ENCODE measurements at regions not wholly inside any gene's neighbourhood (a gene's known extent, or its start where the extent isn't known, plus 50 kb on each side); places are given as distances from the start of the nearest gene placed in this dataset.

DNA sequence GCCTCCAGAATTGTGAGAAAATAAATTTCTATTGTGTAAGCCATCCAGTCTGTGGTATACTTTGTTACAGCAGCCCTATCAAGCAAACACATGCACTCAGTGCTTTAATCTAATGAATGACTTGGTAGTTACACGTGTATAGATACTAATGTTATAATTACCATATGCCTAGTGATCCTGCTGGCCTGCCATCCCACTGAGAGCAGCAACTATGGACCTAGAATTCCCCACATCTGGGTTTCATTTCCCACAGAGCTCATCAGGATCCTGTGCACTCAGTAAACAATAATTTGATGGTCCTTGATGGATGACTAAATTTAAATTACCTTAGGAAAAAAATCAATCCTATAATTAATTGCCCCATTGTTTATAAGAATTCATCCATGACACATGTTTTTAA, 86.5 kb upstream of the RGS1 start:
- TF ChIP-seq POLR2A (IDR thresholded peaks at IDR 0.05) (no peak), EP300 (IDR thresholded peaks at IDR 0.05) (no peak), POLR2AphosphoS5 (IDR thresholded peaks at IDR 0.05) (no peak)
- TF ChIP-seq, protein P1, sequence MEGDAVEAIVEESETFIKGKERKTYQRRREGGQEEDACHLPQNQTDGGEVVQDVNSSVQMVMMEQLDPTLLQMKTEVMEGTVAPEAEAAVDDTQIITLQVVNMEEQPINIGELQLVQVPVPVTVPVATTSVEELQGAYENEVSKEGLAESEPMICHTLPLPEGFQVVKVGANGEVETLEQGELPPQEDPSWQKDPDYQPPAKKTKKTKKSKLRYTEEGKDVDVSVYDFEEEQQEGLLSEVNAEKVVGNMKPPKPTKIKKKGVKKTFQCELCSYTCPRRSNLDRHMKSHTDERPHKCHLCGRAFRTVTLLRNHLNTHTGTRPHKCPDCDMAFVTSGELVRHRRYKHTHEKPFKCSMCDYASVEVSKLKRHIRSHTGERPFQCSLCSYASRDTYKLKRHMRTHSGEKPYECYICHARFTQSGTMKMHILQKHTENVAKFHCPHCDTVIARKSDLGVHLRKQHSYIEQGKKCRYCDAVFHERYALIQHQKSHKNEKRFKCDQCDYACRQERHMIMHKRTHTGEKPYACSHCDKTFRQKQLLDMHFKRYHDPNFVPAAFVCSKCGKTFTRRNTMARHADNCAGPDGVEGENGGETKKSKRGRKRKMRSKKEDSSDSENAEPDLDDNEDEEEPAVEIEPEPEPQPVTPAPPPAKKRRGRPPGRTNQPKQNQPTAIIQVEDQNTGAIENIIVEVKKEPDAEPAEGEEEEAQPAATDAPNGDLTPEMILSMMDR (IDR thresholded peaks at IDR 0.05) = no peak
- H3K36me3 ChIP-seq = no peaks in the 10 kb centered on the region
- peaks cover 7 to 58% (median 17%) of the 10 kb centered on the region in 3 donors for H3K4me1 ChIP-seq
- peak overlapping the region; percentile 17 to 24 for H3K4me3 ChIP-seq
- no peak for ATAC-seq
- H3K27me3 ChIP-seq = no peaks in the 10 kb centered on the region
- H3K9me3 ChIP-seq = no peaks in the 10 kb centered on the region
- WGBS, 2 donors (ENCODE audit: low coverage in 1 of 2) = 0% methylated on average over 1 of the region's 1 CpG; no CpG with 5 or more reads in 1 of the 2 donors
- H3K27ac ChIP-seq = peak overlapping the region; percentile 84 to 92 (median 88)

DNA sequence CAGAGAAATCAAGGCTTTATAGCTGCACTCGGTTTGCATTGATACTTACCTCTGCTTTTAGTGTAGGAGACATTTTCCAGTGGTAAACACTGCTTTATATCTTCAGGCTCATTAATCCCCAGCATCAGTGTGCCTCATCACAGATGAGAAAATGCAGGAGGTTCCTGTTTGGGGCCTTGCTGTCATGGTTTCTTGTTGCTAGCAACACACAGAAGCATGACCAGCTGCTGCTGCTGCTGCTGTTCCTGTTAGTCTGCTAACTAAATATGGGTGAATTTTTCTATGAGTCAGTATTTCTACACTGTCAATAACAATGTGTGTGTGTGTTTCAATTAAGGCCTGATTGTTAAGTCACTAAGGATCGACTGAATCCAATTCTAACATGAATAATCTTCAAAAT, 85.8 kb upstream of the RGS1 start:
- H3K4me1 ChIP-seq = peaks cover 7 to 58% (median 17%) of the 10 kb centered on the region in 3 donors
- ATAC-seq = peak; percentile 76

DNA sequence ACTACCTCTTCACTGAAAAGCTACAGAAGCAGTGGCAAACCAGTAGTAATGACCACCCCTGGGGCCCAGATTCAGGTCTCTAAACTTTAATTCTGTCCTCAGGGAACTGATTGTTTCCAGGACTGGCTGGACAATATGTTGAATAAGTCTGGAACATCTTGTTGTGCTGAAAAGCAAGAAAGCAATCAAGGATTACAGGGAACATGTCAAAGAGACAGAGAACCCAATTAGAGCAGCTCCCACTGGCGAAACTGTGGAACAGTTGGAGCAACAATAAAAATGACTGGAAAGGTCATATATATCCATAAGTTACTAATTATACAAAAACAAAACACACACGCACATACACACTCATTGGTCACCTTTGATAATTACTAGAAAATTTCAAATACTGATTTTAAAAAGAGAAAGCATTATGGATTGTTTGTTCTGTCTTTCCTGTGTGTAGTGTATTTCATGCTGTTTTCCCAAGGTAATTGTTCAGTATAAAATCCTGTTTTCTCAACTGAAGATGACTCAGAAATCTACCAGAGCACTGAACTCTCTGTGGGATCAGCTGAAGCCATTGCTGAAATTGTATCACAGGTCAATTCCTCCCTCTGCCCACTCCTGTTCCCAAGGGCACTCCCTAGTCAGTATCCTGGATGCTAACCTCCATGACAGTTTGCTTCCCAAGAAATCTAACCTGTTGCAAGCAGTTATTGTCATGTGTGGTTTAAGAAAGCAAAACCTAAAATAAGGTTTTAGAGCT, 83.6 kb upstream of the RGS1 start:
- TF ChIP-seq, protein P1 (IDR thresholded peaks at IDR 0.05) = peak in 2 of 4 experiments; percentile 7 to 14
- TF ChIP-seq POLR2AphosphoS5 (IDR thresholded peaks at IDR 0.05) = no peak
- Histone ChIP-seq H3K9me3 (no peaks in the 10 kb centered on the region), H3K27ac (peak overlapping the region; percentile 84 to 88 (median 86)), H3K27me3 (no peaks in the 10 kb centered on the region), H3K4me1 (peaks cover 7 to 64% (median 12%) of the 10 kb centered on the region in 3 donors), H3K4me3 (no peak overlapping the region), H3K36me3 (no peaks in the 10 kb centered on the region)
- no peak for ATAC-seq
- WGBS, 2 donors (ENCODE audit: low coverage in 1 of 2) = 68 to 81% methylated on average over 2 of the region's 2 CpGs

More for the DNA sequence above, 85.8 kb upstream of the RGS1 start:
- TF ChIP-seq, protein P1 (IDR thresholded peaks at IDR 0.05) = no peak
- peak; percentile 78 for TF ChIP-seq POLR2AphosphoS5 (IDR thresholded peaks at IDR 0.05)
- H3K4me3 ChIP-seq = peak overlapping the region; percentile 17 to 24
- H3K27me3 ChIP-seq = no peaks in the 10 kb centered on the region
- H3K27ac ChIP-seq = peak overlapping the region; percentile 84 to 88 (median 86)
- H3K36me3 ChIP-seq = no peaks in the 10 kb centered on the region
- 0 to 7% methylated on average over 2 of the region's 2 CpGs for WGBS, 2 donors (ENCODE audit: low coverage in 1 of 2)
- no peaks in the 10 kb centered on the region for H3K9me3 ChIP-seq

DNA sequence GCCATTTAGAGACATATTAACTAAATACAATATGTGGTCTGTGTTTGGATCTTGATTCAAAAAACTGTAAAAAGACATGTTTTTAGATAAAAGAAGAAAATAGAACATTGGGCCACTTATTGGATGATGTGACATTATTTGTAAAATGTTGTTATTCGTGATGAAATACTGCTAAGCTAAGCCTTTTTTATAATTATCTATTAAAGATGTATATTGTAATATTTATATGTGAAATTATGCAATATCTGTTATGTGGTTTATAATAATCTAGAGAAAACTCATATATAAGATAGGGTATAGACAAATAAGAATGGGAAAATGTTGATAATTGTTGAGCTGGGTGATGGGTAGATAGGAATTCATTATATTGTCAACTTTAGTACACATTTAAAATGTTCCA, 82.0 kb upstream of the RGS1 start:
- no peak for ATAC-seq
- H3K36me3 ChIP-seq = no peaks in the 10 kb centered on the region
- no peaks in the 10 kb centered on the region for H3K27me3 ChIP-seq
- peak overlapping the region in 1 of 4 donors; percentile 88 for H3K27ac ChIP-seq
- TF ChIP-seq POLR2AphosphoS5 (IDR thresholded peaks at IDR 0.05) (no peak), EP300 (IDR thresholded peaks at IDR 0.05) (no peak), POLR2A (IDR thresholded peaks at IDR 0.05) (no peak)
- TF ChIP-seq, protein P1 (IDR thresholded peaks at IDR 0.05) = no peak
- peaks cover 7 to 62% (median 12%) of the 10 kb centered on the region in 3 donors for H3K4me1 ChIP-seq
- WGBS, 2 donors (ENCODE audit: low coverage in 1 of 2) = 92 to 100% methylated on average over 1 of the region's 1 CpG
- H3K9me3 ChIP-seq = no peaks in the 10 kb centered on the region
- H3K4me3 ChIP-seq = no peak overlapping the region

All from gastroesophageal sphincter (tissue), 4 donors.